Aorta (tissue), 5 donors: ENCODE measurements at regions not wholly inside any gene's neighbourhood (a gene's known extent, or its start where the extent isn't known, plus 50 kb on each side); places are given as distances from the start of the nearest gene placed in this dataset.

Experiments
- ATAC-seq: fragments of 200-7000 bp; cut with Tn5 transposase; one replicate; pipeline ENCODE4 v1.9.1; 2022; ENCODE audit warnings: moderate library complexity; ENCODE audit not compliant: low FRiP score
- DNase-seq, 2 donors: peaks; one replicate each; pipeline ENCODE4 v3.0.0-alpha.2; 2020
- H3K27ac ChIP-seq, 2 donors: one replicate each; pipeline ENCODE4 v1.5.1; 2013; ENCODE audit warnings: low read length in 2 of 2, mild to moderate bottlenecking in 2 of 2, moderate library complexity in 2 of 2, control low read depth in 1 of 2, inconsistent platforms in 1 of 2, low read depth in 1 of 2
- H3K27me3 ChIP-seq, 2 donors: one replicate each; pipeline ENCODE4 v1.6.1; 2013; ENCODE audit warnings: control low read depth in 1 of 2, low read length in 1 of 2, mild to moderate bottlenecking in 1 of 2, moderate library complexity in 1 of 2; ENCODE audit not compliant: insufficient read depth in 2 of 2, control insufficient read depth in 1 of 2
- H3K36me3 ChIP-seq, 2 donors: one replicate each; pipeline ENCODE4 v1.6.1; 2013; ENCODE audit warnings: control low read depth in 1 of 2, low read length in 1 of 2, mild to moderate bottlenecking in 1 of 2; ENCODE audit not compliant: insufficient read depth in 2 of 2, control insufficient read depth in 1 of 2
- H3K4me1 ChIP-seq, 2 donors: one replicate each; pipeline ENCODE4 v1.6.1; 2013; ENCODE audit warnings: low read length in 2 of 2, control low read depth in 1 of 2, mild to moderate bottlenecking in 1 of 2, moderate library complexity in 1 of 2; ENCODE audit not compliant: insufficient read depth in 2 of 2, control insufficient read depth in 1 of 2
- H3K4me3 ChIP-seq, 2 donors: one replicate each; pipeline ENCODE4 v1.5.1; 2013; ENCODE audit warnings: low read length in 2 of 2, control low read depth in 1 of 2, mild to moderate bottlenecking in 1 of 2
- H3K9me3 ChIP-seq: one replicate; pipeline ENCODE4 v1.6.1; 2013; ENCODE audit warnings: mild to moderate bottlenecking, low read length; ENCODE audit not compliant: control insufficient read depth
- WGBS, 2 donors: extraction: QIAGEN DNeasy Blood & Tissue Kit; methylation state at CpG; one replicate each; pipeline ENCODE4 v1.1.7; 2013; 5-methylcytosine and 5-hydroxymethylcytosine counted together
- intact Hi-C, 2 donors: fragments of 100-400 bp; cut with DNase I; formaldehyde crosslinking; loops; one replicate each; pipeline versions ENCODE4 v1.14.2 to v1.15.0; 2022
- donor health status: healthy with polysubstance abuse.
- donor health status: Bipolar disorder and iron deficiency.
- donor health status: DM: no; HTN: no; CAD: no.
- donor health status: DM: no; HTN: no; CAD: no.
- donor health status: DM: yes; HTN: yes; CAD: no.

DNA sequence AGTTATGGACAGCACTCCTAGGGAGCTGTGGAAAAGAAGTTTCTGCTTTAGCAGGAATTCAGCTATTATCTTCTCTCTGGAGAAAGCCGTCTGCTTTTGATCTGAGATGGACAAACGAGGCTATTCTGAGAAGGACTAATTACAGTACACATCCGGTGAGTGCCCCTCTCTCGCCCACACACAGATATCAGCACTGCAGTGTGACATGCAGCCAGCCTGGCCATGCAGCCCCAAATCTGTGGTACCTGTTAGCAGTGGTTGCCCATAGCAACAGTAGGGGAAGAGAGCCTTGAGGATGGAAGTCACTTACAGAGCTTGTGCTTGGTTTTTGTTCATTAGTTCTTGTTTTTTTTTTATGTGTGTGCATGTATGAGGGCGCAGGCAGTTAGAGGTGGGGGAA lies 73.9 kb upstream of the TRIB2 start:
- no peak for DNase-seq
- Histone ChIP-seq H3K36me3 (no peaks in the 10 kb centered on the region), H3K4me3 (no peak overlapping the region), H3K27me3 (no peaks in the 10 kb centered on the region), H3K4me1 (no peaks in the 10 kb centered on the region), H3K27ac (no peak overlapping the region), H3K9me3 (no peaks in the 10 kb centered on the region)
- 76 to 78% methylated on average over 5 of the region's 5 CpGs for WGBS, 2 donors
- ATAC-seq = no peak
- intact Hi-C loops = no loop called here

DNA sequence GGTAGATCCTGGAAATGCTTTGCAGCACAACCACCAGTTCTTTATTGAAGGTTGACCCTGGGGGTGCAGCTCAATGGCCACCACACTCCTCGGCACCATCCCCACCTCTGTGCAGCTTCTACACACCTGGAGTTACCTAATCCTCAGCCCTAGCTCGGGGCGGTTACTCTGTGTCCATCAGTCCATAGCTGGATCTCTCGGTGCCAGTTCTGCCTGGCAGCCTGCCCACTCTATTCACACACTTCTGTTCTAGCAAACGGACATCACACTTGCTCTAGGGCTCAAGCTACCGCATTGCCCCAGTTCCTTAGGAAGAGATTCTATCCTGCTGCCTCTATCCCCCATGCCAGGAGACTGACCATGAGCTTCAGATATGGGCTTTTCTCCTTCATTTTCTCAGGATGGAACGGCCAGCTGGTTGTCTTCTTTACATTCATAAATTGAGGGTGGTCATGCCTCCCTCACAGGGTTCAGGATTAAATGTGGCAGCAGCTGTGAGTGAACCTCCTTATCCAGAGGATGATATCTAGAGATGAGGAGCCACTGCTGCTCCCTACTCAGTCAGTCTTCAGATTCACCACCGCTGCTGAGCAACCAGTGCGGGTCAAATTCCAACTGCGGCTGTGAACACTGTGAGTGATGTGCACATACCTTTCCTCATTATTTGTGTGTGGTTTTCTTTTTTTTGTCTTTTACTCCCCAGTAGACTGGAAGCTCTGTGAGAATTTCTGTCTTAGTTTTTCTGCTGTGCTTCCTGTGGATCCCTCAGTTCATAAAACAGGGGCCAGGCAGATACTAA lies 66.9 kb upstream of the TRIB2 start:
- 69% methylated on average over 10 of the region's 10 CpGs for WGBS, 2 donors
- DNase-seq (no peak), ATAC-seq (no peak)
- intact Hi-C loops = no loop called here
- Histone ChIP-seq H3K36me3 (no peaks in the 10 kb centered on the region), H3K4me1 (peaks cover 0 to 1% of the 10 kb centered on the region in 2 donors), H3K9me3 (no peaks in the 10 kb centered on the region), H3K27ac (no peak overlapping the region), H3K27me3 (no peaks in the 10 kb centered on the region), H3K4me3 (no peak overlapping the region)

DNA sequence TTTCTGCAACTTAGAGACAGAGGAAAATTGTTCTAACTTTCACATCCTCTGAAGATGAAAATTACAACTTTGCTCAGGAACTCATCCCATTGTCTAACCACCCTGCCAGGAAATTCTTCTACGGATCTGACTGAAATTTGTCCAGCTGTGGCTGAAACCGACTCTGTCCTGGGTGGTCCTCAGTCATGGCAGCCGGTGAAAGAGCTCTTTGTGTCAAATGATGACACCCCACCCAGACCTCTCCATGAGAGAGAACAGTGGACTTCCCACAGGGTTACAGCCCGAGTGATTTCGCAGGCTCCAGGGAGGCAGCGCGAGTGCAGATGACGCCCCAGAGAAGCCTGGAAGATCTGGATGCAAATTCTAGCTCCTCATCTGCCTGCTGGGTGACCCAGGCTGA lies 65.1 kb upstream of the TRIB2 start:
- Histone ChIP-seq H3K4me1 (peaks cover 0 to 1% of the 10 kb centered on the region in 2 donors), H3K27me3 (no peaks in the 10 kb centered on the region), H3K36me3 (no peaks in the 10 kb centered on the region), H3K4me3 (no peak overlapping the region), H3K27ac (no peak overlapping the region), H3K9me3 (no peaks in the 10 kb centered on the region)
- 94 to 96% methylated on average over 8 of the region's 8 CpGs for whole genome bisulfite sequencing, 2 donors
- no peak for ATAC-seq
- intact Hi-C loops = no loop called here
- DNase-seq = no peak

DNA sequence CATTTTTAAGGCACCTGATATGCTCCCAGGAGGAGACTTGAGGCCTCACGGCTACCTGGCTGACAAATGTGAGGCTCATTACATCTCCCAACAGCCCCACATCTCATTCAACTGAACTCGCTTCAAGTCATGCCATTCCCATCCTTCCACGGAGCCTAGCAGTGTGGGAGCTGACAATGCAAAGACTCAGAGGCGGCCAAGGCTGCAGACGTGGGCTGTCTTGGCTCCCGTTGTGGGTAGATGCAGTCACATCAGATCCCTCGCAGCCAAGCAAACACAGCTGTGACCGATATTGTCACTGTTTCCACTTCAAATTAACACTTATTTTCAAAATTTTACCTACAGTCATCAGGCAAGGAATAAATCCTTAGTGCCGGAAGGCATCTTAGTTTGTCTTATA lies 64.0 kb upstream of the TRIB2 start:
- Histone ChIP-seq H3K9me3 (no peaks in the 10 kb centered on the region), H3K27me3 (no peaks in the 10 kb centered on the region), H3K36me3 (no peaks in the 10 kb centered on the region), H3K4me3 (no peak overlapping the region), H3K27ac (no peak overlapping the region), H3K4me1 (peaks cover 0 to 1% of the 10 kb centered on the region in 2 donors)
- no peak for ATAC-seq
- DNase-seq = no peak
- intact Hi-C loops = no loop called here
- WGBS, 2 donors = 83 to 91% methylated on average over 9 of the region's 9 CpGs

DNA sequence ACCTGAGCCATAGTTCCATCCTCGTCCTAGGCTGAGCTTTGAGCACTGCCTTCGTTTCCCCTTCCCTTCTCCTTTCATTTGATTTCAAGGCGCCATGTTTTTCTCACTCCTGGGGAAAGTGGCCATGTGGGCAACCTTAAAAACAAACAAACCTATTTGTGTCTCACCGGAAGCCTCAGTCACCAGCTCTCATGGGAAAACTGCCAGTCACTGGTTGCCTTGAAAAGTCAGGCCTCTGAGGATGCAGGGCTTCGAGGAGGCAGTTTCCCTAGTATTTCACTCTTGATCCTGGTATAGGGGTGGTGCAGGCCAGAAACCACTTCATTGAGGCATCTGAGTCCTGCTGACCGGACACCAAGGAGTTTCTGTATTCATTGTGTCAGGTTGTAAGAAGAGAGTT lies 59.2 kb upstream of the TRIB2 start:
- no peak overlapping the region for H3K27ac ChIP-seq
- H3K4me1 ChIP-seq = no peaks in the 10 kb centered on the region
- H3K9me3 ChIP-seq = no peaks in the 10 kb centered on the region
- WGBS, 2 donors = 73 to 88% methylated on average over 6 of the region's 6 CpGs
- no peaks in the 10 kb centered on the region for H3K27me3 ChIP-seq
- DNase-seq = no peak
- intact Hi-C loops = no loop called here
- H3K4me3 ChIP-seq = no peak overlapping the region
- no peaks in the 10 kb centered on the region for H3K36me3 ChIP-seq
- no peak for ATAC-seq

DNA sequence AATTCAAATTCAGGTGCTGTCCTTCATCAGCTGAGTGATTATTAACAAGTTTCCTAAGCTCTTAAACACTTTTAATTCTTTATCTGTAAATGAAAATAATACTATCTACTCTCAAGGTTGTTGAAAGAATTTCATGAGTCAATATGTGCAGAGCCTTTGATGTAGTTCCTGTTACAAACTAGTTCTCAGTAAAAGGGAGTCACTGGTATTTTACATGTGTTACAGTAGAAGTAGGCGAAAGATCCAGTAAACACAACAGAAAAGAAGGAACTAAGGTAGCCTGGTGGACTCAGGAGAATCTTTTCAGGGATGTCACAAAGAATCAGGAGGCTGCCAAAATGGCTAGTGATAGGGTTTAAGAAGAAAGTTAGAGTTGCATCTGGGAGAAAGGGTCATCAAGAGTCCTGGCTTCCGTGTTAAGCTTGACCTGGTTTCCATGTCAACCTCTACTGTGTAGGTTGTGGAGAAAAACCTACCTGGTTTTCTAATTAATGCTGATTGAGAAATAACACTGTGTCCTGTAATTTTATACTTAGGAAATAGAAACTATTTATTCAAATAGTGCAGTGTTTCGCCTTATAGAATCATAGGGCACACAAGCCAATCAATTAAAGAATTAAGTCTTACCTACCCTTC lies 58.3 kb upstream of the TRIB2 start:
- 97 to 99% methylated on average over 3 of the region's 3 CpGs for WGBS, 2 donors

DNA sequence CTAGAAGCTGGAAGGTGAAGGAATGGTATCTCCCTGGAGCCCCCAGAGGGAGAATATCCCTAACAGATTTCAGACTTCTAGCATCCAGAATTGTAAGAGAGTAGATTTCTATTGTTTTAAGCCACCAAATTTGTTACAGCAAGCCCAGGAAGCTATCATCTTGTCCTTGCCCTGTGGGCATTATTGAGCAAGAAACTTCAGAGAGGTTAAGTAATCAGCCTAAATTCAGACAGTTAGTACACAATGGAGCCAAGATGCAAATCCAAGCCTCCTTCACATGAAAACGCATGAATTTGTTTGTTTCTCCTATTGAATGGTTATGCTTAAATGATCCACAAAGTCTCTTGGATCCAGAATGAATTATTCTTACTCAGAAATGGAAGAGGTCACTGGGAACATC lies 55.2 kb upstream of the TRIB2 start:
- no peak overlapping the region for H3K27ac ChIP-seq
- no peak for ATAC-seq

More for the DNA sequence above, 58.3 kb upstream of the TRIB2 start:
- no peak overlapping the region for H3K27ac ChIP-seq
- DNase-seq (no peak), ATAC-seq (no peak)
- H3K36me3 ChIP-seq = no peaks in the 10 kb centered on the region
- peaks cover 1 to 2% of the 10 kb centered on the region in 2 donors for H3K4me1 ChIP-seq
- intact Hi-C loops = no loop called here
- H3K27me3 ChIP-seq = no peaks in the 10 kb centered on the region
- H3K9me3 ChIP-seq = no peaks in the 10 kb centered on the region
- H3K4me3 ChIP-seq = no peak overlapping the region

DNA sequence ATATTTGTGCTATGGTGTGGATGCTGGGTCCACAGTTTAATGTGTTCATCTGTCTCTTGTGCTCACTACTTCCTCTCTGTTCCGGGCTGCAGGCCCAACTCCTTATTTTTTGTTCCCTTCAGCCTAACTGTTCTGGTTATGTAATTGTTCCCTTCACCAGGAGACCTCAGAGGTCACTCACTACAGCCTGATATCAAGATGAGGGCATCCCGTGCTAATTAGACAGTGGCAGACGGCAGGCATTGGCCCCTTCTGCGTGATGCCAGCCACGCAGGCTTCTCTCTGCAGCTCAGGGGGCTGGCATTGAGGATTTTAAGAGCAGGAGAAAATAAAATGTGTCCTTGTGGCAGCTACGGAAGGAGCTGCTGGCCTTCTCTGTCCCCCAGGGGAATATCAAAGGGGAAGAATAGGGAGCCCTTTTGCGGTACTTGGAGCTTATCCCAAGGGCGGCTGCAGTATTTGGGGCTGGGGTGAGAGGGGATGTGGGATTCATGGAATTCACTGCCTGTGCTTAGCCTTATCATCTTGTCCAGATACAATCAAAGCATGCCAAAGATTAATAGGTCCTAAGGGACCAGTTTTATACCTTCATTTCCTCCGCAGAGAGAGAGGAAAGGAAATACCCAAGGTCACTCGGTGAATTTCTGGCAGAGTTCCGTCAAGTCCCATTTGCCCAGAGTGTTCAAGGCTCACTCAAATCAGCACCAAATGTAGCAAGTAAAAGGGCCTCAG lies 53.3 kb upstream of the TRIB2 start:
- H3K4me3 ChIP-seq = no peak overlapping the region
- ATAC-seq (peak; percentile 65), DNase-seq (no peak)
- H3K36me3 ChIP-seq = no peaks in the 10 kb centered on the region
- peak overlapping the region in 1 of 2 donors; percentile 17 for H3K27ac ChIP-seq
- H3K4me1 ChIP-seq = peaks cover 3 to 4% of the 10 kb centered on the region in 2 donors
- 24 to 28% methylated on average over 11 of the region's 11 CpGs for WGBS, 2 donors
- H3K27me3 ChIP-seq = no peaks in the 10 kb centered on the region
- intact Hi-C loops = no loop called here
- no peaks in the 10 kb centered on the region for H3K9me3 ChIP-seq

More for the DNA sequence above, 55.2 kb upstream of the TRIB2 start:
- no peak overlapping the region for H3K4me3 ChIP-seq
- WGBS, 2 donors = 90 to 93% methylated on average over 1 of the region's 1 CpG
- intact Hi-C loops = no loop called here
- no peaks in the 10 kb centered on the region for H3K27me3 ChIP-seq
- H3K4me1 ChIP-seq = peaks cover 3 to 4% of the 10 kb centered on the region in 2 donors
- H3K9me3 ChIP-seq = no peaks in the 10 kb centered on the region
- H3K36me3 ChIP-seq = no peaks in the 10 kb centered on the region
- DNase-seq = no peak
